H1 (cell line): ENCODE measurements at regions not wholly inside any gene's neighbourhood (a gene's known extent, or its start where the extent isn't known, plus 50 kb on each side); places are given as distances from the start of the nearest gene placed in this dataset.

Experiments
- EGR1 ChIP-seq: IDR thresholded peaks from 2 replicates; pipeline ENCODE4 v1.6.1; 2011; ENCODE audit warnings: low read depth, low read length, borderline replicate concordance
- GABPA ChIP-seq: IDR thresholded peaks from 2 replicates; pipeline ENCODE4 v1.6.1; 2011; ENCODE audit warnings: mild to moderate bottlenecking, low read length, moderate library complexity, borderline replicate concordance; ENCODE audit not compliant: insufficient read depth
- GTF2F1 ChIP-seq: IDR thresholded peaks from 2 replicates; pipeline ENCODE4 v1.6.1; 2012; ENCODE audit warnings: low read depth, low read length, improper control_type of control experiment, borderline replicate concordance
- HDAC2 ChIP-seq, 2 experiments: fragments of 300-600 bp in 1 of 2; sonication (generic) in 1 of 2; IDR thresholded peaks; 2 replicates each; pipeline ENCODE4 v1.6.1; 2011 to 2012; ENCODE audit warnings: low read depth in 2 of 2, low read length in 2 of 2, mild to moderate bottlenecking in 2 of 2, moderate library complexity in 2 of 2, borderline replicate concordance in 1 of 2, inconsistent platforms in 1 of 2
- KDM4A ChIP-seq: IDR thresholded peaks from one replicate; pipeline ENCODE4 v1.7.1; 2012; ENCODE audit warnings: low read depth, mild to moderate bottlenecking, moderate library complexity, low read length, inconsistent platforms; ENCODE audit not compliant: severe bottlenecking
- KDM5A ChIP-seq: fragments of 200-600 bp; IDR thresholded peaks from 2 replicates; pipeline ENCODE4 v1.7.1; 2012; ENCODE audit warnings: mild to moderate bottlenecking, low read length, inconsistent platforms, mixed read lengths
- MAFK ChIP-seq: IDR thresholded peaks from 2 replicates; pipeline ENCODE4 v1.6.1; 2012; ENCODE audit warnings: low read depth, mild to moderate bottlenecking, improper control_type of control experiment, low read length
- POLR2A ChIP-seq, 2 experiments: IDR thresholded peaks; 1 replicate in 1 of 2; 2 replicates in 1 of 2; pipeline ENCODE4 v1.6.1; 2011; ENCODE audit warnings: low read depth in 2 of 2, low read length in 2 of 2, mild to moderate bottlenecking in 2 of 2; ENCODE audit errors: control extremely low read depth in 1 of 2
- POU5F1 ChIP-seq: IDR thresholded peaks from 2 replicates; pipeline ENCODE4 v1.6.1; 2011; ENCODE audit warnings: low read depth, mild to moderate bottlenecking, low read length, moderate library complexity
- RXRA ChIP-seq: IDR thresholded peaks from 2 replicates; pipeline ENCODE4 v1.6.1; 2011; ENCODE audit warnings: low read depth, mild to moderate bottlenecking, low read length, moderate library complexity; ENCODE audit not compliant: insufficient read depth
- SP4 ChIP-seq: IDR thresholded peaks from 2 replicates; pipeline ENCODE4 v1.6.1; 2012; ENCODE audit warnings: low read length, inconsistent platforms
- TAF1 ChIP-seq: IDR thresholded peaks from 2 replicates; pipeline ENCODE4 v1.6.1; 2011; ENCODE audit warnings: mild to moderate bottlenecking, low read depth, low read length
- TF ChIP-seq, protein P1 (sequence below): fragments of 300-600 bp; sonication (generic); IDR thresholded peaks from 2 replicates; pipeline ENCODE4 v1.7.1; 2012; ENCODE audit warnings: low read length, moderate library complexity, mild to moderate bottlenecking, inconsistent platforms; ENCODE audit not compliant: insufficient replicate concordance

DNA sequence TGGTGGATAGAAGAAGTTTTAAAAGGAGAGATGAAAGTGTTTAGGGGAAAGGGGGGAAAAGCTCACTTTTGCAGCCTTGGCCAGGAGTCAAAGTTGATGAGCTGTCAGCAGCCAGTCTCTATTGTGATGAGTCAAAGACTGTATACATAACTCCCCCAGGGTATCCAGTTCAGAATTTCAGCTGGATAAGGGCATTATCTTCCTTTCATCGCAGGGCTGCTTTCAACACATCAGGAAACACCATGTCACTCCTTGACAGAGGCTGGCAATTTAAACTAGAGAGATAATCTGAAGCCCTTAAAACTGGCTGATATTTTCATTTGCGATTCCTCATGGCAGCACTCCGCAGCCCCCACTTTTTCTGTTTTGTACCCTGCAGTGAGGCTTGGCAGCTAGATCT, 328.5 kb downstream of the TBX15 start (continued):
- TF ChIP-seq, protein P1, sequence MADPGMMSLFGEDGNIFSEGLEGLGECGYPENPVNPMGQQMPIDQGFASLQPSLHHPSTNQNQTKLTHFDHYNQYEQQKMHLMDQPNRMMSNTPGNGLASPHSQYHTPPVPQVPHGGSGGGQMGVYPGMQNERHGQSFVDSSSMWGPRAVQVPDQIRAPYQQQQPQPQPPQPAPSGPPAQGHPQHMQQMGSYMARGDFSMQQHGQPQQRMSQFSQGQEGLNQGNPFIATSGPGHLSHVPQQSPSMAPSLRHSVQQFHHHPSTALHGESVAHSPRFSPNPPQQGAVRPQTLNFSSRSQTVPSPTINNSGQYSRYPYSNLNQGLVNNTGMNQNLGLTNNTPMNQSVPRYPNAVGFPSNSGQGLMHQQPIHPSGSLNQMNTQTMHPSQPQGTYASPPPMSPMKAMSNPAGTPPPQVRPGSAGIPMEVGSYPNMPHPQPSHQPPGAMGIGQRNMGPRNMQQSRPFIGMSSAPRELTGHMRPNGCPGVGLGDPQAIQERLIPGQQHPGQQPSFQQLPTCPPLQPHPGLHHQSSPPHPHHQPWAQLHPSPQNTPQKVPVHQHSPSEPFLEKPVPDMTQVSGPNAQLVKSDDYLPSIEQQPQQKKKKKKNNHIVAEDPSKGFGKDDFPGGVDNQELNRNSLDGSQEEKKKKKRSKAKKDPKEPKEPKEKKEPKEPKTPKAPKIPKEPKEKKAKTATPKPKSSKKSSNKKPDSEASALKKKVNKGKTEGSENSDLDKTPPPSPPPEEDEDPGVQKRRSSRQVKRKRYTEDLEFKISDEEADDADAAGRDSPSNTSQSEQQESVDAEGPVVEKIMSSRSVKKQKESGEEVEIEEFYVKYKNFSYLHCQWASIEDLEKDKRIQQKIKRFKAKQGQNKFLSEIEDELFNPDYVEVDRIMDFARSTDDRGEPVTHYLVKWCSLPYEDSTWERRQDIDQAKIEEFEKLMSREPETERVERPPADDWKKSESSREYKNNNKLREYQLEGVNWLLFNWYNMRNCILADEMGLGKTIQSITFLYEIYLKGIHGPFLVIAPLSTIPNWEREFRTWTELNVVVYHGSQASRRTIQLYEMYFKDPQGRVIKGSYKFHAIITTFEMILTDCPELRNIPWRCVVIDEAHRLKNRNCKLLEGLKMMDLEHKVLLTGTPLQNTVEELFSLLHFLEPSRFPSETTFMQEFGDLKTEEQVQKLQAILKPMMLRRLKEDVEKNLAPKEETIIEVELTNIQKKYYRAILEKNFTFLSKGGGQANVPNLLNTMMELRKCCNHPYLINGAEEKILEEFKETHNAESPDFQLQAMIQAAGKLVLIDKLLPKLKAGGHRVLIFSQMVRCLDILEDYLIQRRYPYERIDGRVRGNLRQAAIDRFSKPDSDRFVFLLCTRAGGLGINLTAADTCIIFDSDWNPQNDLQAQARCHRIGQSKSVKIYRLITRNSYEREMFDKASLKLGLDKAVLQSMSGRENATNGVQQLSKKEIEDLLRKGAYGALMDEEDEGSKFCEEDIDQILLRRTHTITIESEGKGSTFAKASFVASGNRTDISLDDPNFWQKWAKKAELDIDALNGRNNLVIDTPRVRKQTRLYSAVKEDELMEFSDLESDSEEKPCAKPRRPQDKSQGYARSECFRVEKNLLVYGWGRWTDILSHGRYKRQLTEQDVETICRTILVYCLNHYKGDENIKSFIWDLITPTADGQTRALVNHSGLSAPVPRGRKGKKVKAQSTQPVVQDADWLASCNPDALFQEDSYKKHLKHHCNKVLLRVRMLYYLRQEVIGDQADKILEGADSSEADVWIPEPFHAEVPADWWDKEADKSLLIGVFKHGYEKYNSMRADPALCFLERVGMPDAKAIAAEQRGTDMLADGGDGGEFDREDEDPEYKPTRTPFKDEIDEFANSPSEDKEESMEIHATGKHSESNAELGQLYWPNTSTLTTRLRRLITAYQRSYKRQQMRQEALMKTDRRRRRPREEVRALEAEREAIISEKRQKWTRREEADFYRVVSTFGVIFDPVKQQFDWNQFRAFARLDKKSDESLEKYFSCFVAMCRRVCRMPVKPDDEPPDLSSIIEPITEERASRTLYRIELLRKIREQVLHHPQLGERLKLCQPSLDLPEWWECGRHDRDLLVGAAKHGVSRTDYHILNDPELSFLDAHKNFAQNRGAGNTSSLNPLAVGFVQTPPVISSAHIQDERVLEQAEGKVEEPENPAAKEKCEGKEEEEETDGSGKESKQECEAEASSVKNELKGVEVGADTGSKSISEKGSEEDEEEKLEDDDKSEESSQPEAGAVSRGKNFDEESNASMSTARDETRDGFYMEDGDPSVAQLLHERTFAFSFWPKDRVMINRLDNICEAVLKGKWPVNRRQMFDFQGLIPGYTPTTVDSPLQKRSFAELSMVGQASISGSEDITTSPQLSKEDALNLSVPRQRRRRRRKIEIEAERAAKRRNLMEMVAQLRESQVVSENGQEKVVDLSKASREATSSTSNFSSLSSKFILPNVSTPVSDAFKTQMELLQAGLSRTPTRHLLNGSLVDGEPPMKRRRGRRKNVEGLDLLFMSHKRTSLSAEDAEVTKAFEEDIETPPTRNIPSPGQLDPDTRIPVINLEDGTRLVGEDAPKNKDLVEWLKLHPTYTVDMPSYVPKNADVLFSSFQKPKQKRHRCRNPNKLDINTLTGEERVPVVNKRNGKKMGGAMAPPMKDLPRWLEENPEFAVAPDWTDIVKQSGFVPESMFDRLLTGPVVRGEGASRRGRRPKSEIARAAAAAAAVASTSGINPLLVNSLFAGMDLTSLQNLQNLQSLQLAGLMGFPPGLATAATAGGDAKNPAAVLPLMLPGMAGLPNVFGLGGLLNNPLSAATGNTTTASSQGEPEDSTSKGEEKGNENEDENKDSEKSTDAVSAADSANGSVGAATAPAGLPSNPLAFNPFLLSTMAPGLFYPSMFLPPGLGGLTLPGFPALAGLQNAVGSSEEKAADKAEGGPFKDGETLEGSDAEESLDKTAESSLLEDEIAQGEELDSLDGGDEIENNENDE, result no peak
- no peak for TF ChIP-seq KDM4A
- TF ChIP-seq TAF1, result no peak
- TF ChIP-seq POU5F1, result no peak
- TF ChIP-seq SP4, result no peak
- TF ChIP-seq MAFK, result no peak
- TF ChIP-seq POLR2A (IDR thresholded peaks at IDR 0.05; ENCODE audit: control extremely low read depth in 1 of 2, low read depth in 2 of 2, low read length in 2 of 2), result no peak
- TF ChIP-seq HDAC2 (IDR thresholded peaks at IDR 0.05; ENCODE audit: borderline replicate concordance in 1 of 2, low read depth in 2 of 2, low read length in 2 of 2), result no peak
- TF ChIP-seq KDM5A, result no peak
- no peak for TF ChIP-seq RXRA
- no peak for TF ChIP-seq EGR1
- TF ChIP-seq GTF2F1, result no peak
- no peak for TF ChIP-seq GABPA
